Effector memory CD8-positive, alpha-beta T cell (primary cell): ENCODE measurements at regions not wholly inside any gene's neighbourhood (a gene's known extent, or its start where the extent isn't known, plus 50 kb on each side); places are given as distances from the start of the nearest gene placed in this dataset.

ENCODE experiments used
- ATAC-seq: fragments of 150-1000 bp; cut with Tn5 transposase; replicated peaks from 2 replicates; pipeline ENCODE4 v1.10.0; 2021; ENCODE audit warnings: mild to moderate bottlenecking, moderate library complexity
- DNase-seq, 3 experiments: peaks; one replicate each; pipeline ENCODE4 v3.0.0; 2021
- H3K27ac Mint-ChIP-seq, 2 donors: one replicate each; pipeline ENCODE4 v1.8.0; 2022; ENCODE audit warnings: mild to moderate bottlenecking in 2 of 2, mixed read lengths in 2 of 2, moderate library complexity in 2 of 2
- H3K27me3 Mint-ChIP-seq, 2 donors: one replicate each; pipeline ENCODE4 v1.8.0; 2022; ENCODE audit warnings: mixed read lengths in 2 of 2
- H3K36me3 Mint-ChIP-seq: one replicate; pipeline ENCODE4 v1.8.0; 2022; ENCODE audit warnings: mild to moderate bottlenecking, moderate library complexity, mixed read lengths; ENCODE audit not compliant: insufficient read depth
- H3K4me1 Mint-ChIP-seq, 2 donors: one replicate each; pipeline ENCODE4 v1.8.0; 2022; ENCODE audit warnings: low read depth in 2 of 2, mixed read lengths in 2 of 2
- H3K4me3 Mint-ChIP-seq, 2 donors: one replicate each; pipeline ENCODE4 v1.8.0; 2022; ENCODE audit warnings: mild to moderate bottlenecking in 2 of 2, mixed read lengths in 2 of 2, moderate library complexity in 2 of 2
- H3K9me3 Mint-ChIP-seq, 2 donors: one replicate each; pipeline ENCODE4 v1.8.0; 2022; ENCODE audit warnings: mixed read lengths in 2 of 2

DNA sequence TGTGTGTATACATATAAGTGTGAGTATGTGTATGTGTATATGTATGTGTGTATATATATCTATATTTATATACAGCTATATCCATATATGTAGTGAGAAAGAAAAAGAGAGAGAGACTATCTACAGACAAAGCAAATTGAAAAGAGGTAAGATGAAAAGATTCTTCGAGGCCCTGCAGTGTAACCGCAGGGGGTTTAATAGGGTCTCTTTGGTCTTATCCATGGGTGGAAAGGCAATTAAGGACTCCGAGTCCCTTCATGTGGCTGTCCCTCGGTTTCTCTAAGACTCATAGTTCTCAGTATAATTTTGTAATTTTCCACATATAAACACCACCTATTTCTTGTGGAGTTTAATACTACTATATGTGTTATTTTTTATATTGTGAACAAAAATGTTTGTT, 50.6 kb upstream of the JAZF1 start:
- no peaks in the 10 kb centered on the region for H3K9me3 Mint-ChIP-seq

GRCh38 chr7:28236560-28236959, 56.0 kb upstream of the JAZF1 start:
- Mint-ChIP-seq H3K9me3 (no peaks in the 10 kb centered on the region), H3K4me3 (no peak overlapping the region), H3K27me3 (no peaks in the 10 kb centered on the region), H3K27ac (no peak overlapping the region), H3K4me1 (peaks cover 9 to 10% of the 10 kb centered on the region in 2 donors), H3K36me3 (no peaks in the 10 kb centered on the region)
- DNase-seq (no peak), ATAC-seq (no peak)

More for the DNA sequence above, 50.6 kb upstream of the JAZF1 start:
- H3K4me1 Mint-ChIP-seq = peaks cover 0 to 1% of the 10 kb centered on the region in 2 donors
- no peak overlapping the region for H3K4me3 Mint-ChIP-seq
- H3K27me3 Mint-ChIP-seq = no peaks in the 10 kb centered on the region
- H3K27ac Mint-ChIP-seq = no peak overlapping the region
- no peaks in the 10 kb centered on the region for H3K36me3 Mint-ChIP-seq
- DNase-seq (no peak), ATAC-seq (no peak)

GRCh38 chr7:28237363-28237762, 56.8 kb upstream of the JAZF1 start:
- Mint-ChIP-seq H3K4me3 (no peak overlapping the region), H3K27ac (no peak overlapping the region), H3K4me1 (peaks cover 9 to 10% of the 10 kb centered on the region in 2 donors), H3K27me3 (no peaks in the 10 kb centered on the region), H3K9me3 (no peaks in the 10 kb centered on the region), H3K36me3 (no peaks in the 10 kb centered on the region)
- DNase-seq (no peak), ATAC-seq (no peak)

DNA sequence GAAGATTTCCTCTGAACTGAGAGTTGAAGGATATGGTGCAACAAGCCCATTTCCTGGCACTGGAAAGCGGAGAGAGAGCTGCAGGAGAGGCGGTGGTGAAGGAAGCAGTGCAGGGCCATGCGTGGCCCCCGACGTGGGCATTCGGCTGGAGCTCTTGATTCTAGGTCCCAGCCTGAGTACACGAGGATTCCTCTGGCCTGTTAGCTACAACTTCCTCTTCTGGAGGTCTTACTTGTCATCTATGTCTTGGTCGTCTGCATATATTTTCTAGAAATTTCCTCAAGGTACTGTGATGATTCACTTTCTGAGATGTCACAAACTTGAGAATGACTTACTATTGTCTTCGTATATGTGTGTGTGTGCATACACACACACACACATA, 59.2 kb upstream of the JAZF1 start:
- Mint-ChIP-seq H3K9me3 (no peaks in the 10 kb centered on the region), H3K36me3 (no peaks in the 10 kb centered on the region), H3K27me3 (no peaks in the 10 kb centered on the region), H3K27ac (peak overlapping the region in 1 of 2 donors; percentile 21), H3K4me3 (peak overlapping the region; percentile 21 to 22), H3K4me1 (peaks cover 9% of the 10 kb centered on the region in 2 donors)
- DNase-seq = no peak
- peak; percentile 19 for ATAC-seq

GRCh38 chr7:28240481-28240880, 59.9 kb upstream of the JAZF1 start:
- H3K27me3 Mint-ChIP-seq = no peaks in the 10 kb centered on the region
- H3K27ac Mint-ChIP-seq = no peak overlapping the region
- H3K4me1 Mint-ChIP-seq = peaks cover 9% of the 10 kb centered on the region in 2 donors
- no peak overlapping the region for H3K4me3 Mint-ChIP-seq
- ATAC-seq (no peak), DNase-seq (no peak)
- no peaks in the 10 kb centered on the region for H3K36me3 Mint-ChIP-seq
- no peaks in the 10 kb centered on the region for H3K9me3 Mint-ChIP-seq

DNA sequence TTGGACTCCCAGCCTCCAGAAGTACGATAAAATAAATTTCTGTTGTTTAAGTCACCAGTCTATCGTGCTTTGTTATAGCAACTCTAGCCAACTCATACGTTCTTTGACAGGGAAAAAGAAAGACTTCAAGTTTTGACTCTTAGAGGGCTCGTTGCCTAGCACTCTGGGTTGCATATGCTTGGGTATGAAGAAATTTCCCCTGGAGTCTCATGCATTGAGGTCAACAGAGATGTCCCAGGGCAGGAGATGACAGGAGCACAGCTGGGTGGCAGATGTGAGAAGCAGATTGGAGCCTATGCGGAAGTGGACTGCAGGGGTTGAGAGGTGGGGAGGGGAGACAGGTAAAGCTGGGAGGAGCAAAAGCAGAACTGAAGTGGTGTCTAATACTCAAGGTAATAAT, 63.3 kb upstream of the JAZF1 start:
- peaks cover 9% of the 10 kb centered on the region in 2 donors for H3K4me1 Mint-ChIP-seq
- no peak overlapping the region for H3K4me3 Mint-ChIP-seq
- DNase-seq (no peak), ATAC-seq (no peak)
- peaks cover 0 to 2% of the 10 kb centered on the region in 2 donors for H3K9me3 Mint-ChIP-seq
- no peaks in the 10 kb centered on the region for H3K36me3 Mint-ChIP-seq
- no peak overlapping the region for H3K27ac Mint-ChIP-seq
- no peaks in the 10 kb centered on the region for H3K27me3 Mint-ChIP-seq

GRCh38 chr7:28245123-28245878, 64.7 kb upstream of the JAZF1 start:
- Mint-ChIP-seq H3K9me3 (peaks cover 0 to 3% of the 10 kb centered on the region in 2 donors), H3K27ac (no peak overlapping the region), H3K4me1 (no peaks in the 10 kb centered on the region), H3K36me3 (no peaks in the 10 kb centered on the region), H3K27me3 (no peaks in the 10 kb centered on the region), H3K4me3 (no peak overlapping the region)
- DNase-seq (no peak), ATAC-seq (no peak)

GRCh38 chr7:28246921-28247461, 66.4 kb upstream of the JAZF1 start:
- H3K36me3 Mint-ChIP-seq = no peaks in the 10 kb centered on the region
- H3K4me3 Mint-ChIP-seq = no peak overlapping the region
- peaks cover 0 to 3% of the 10 kb centered on the region in 2 donors for H3K9me3 Mint-ChIP-seq
- DNase-seq (no peak), ATAC-seq (no peak)
- H3K27ac Mint-ChIP-seq = no peak overlapping the region
- no peaks in the 10 kb centered on the region for H3K27me3 Mint-ChIP-seq
- H3K4me1 Mint-ChIP-seq = no peaks in the 10 kb centered on the region

GRCh38 chr7:28258240-28258639, 77.6 kb upstream of the JAZF1 start:
- DNase-seq (no peak), ATAC-seq (no peak)
- Mint-ChIP-seq H3K4me3 (no peak overlapping the region), H3K27ac (no peak overlapping the region), H3K9me3 (no peaks in the 10 kb centered on the region), H3K27me3 (peaks cover 12 to 40% of the 10 kb centered on the region in 2 donors), H3K4me1 (no peaks in the 10 kb centered on the region), H3K36me3 (no peaks in the 10 kb centered on the region)

- H3K36me3 Mint-ChIP-seq = no peaks in the 10 kb centered on the region
- H3K9me3 Mint-ChIP-seq = no peaks in the 10 kb centered on the region
- ATAC-seq = no peak
- no peak overlapping the region for H3K27ac Mint-ChIP-seq
- peaks cover 12 to 40% of the 10 kb centered on the region in 2 donors for H3K27me3 Mint-ChIP-seq
- H3K4me1 Mint-ChIP-seq = peaks cover 1 to 5% of the 10 kb centered on the region in 2 donors
- DNase-seq = no peak
- no peak overlapping the region for H3K4me3 Mint-ChIP-seq
Observed at GRCh38 chr7:28260969-28261368, 80.4 kb upstream of the JAZF1 start.

- Mint-ChIP-seq H3K36me3 (no peaks in the 10 kb centered on the region), H3K27ac (no peak overlapping the region), H3K4me3 (no peak overlapping the region), H3K9me3 (no peaks in the 10 kb centered on the region), H3K27me3 (peaks cover 11 to 24% of the 10 kb centered on the region in 2 donors), H3K4me1 (peaks cover 1 to 9% of the 10 kb centered on the region in 2 donors)
- no peak for ATAC-seq
- no peak for DNase-seq
Observed at GRCh38 chr7:28263622-28264271, 83.2 kb upstream of the JAZF1 start.

DNA sequence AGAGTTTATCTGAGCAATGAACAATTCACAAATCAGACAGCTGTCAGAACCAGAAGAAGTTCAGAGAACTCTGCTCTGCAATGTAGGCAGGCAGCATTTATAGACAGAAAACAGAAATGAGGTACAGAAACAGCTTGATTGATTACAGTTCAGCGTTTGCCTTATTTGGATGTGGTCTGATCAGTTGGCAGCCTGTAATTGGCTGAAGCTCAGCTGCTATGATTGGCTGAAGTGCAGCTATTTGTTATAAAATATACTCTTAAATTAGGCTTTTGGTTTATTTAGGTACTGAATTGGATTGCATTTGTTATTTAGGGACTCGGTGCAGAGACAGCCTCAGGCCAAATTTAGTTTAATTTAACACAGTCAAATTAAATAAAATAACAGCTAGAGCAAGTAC, 85.8 kb upstream of the JAZF1 start:
- Mint-ChIP-seq H3K9me3 (no peaks in the 10 kb centered on the region), H3K36me3 (no peaks in the 10 kb centered on the region), H3K27ac (no peak overlapping the region), H3K4me1 (peaks cover 1 to 9% of the 10 kb centered on the region in 2 donors), H3K4me3 (no peak overlapping the region), H3K27me3 (peaks cover 19 to 29% of the 10 kb centered on the region in 2 donors)
- DNase-seq (no peak), ATAC-seq (no peak)

GRCh38 chr7:28267012-28267411, 86.4 kb upstream of the JAZF1 start:
- peaks cover 1 to 9% of the 10 kb centered on the region in 2 donors for H3K4me1 Mint-ChIP-seq
- H3K36me3 Mint-ChIP-seq = no peaks in the 10 kb centered on the region
- DNase-seq = no peak
- H3K27me3 Mint-ChIP-seq = peaks cover 14 to 23% of the 10 kb centered on the region in 2 donors
- no peak for ATAC-seq
- no peak overlapping the region for H3K27ac Mint-ChIP-seq
- no peaks in the 10 kb centered on the region for H3K9me3 Mint-ChIP-seq
- H3K4me3 Mint-ChIP-seq = no peak overlapping the region
